HG03442 (cell line): ENCODE measurements at regions not wholly inside any gene's neighbourhood (a gene's known extent, or its start where the extent isn't known, plus 50 kb on each side); places are given as distances from the start of the nearest gene placed in this dataset.
A peak's percentile ranks its signal among the peaks of the same experiment; 100 is the strongest.

Experiments
- ATAC-seq: cut with Tn5 transposase; IDR thresholded peaks from one replicate; pipeline ENCODE4 v1.9.1; 2021; ENCODE audit warnings: mild to moderate bottlenecking, moderate library complexity; ENCODE audit not compliant: unreplicated experiment

DNA sequence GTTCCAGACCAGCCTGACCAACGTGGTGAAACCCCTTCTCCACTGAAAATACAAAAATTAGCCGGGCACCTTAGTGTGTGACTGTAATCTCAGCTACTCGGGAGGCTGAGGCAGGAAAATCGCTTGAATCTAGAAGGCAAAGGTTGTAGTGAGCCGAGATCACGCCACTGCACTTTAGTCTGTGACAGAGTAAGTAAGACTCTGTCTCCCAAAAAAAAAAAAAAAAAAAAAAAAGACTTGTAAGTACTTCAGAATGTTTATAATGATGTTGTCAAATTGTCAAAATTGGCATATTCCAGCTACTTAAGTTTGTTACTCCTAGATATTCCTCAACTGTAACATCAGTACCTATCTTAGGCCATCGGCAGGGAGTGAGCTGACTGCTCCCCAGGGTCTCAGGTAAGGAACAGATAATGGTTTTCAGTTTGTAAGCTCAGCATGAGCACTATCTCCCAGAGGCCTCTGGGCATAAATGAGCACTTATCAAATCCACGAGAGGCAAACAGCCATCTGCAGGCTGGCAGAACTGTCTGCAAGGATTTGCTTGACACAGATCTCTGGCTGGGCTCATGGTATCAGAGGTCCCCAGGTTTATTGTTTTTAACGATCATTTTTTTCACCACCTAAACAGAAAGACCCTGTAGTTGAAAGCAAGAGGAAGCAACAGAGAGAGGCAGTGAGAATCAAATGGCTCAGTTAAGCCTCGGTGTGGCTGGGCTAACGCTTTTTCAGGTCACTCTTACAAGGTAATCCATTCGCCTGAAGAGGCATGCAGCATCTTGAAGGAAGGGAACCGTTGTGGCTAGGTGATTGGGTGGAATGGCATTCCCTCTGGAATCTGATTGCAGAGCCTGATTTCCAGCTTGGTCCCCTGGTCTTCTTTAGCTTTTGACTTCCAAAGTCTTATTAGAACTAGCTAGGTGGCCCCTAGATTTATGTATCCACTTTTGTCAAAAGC lies 115.9 kb downstream of the LY86 start:
- no peak for ATAC-seq

DNA sequence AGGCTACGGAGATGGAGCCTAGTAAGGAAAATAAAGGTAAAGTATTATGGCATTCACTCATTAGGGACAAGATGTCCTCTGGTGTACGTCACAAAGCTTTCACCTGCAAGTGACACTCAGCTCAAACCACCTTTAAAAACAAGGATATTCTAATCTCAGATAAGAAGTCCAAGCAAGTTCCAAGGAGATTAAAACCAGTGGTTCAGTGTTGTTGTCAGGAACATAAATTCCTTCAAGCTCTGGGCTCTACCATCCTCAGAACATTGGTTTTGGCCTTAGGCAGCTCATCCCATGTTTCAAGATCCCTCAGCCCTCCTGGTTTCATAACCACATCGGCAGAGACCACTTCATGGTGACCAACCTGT lies 116.5 kb downstream of the LY86 start:
- no peak for ATAC-seq

DNA sequence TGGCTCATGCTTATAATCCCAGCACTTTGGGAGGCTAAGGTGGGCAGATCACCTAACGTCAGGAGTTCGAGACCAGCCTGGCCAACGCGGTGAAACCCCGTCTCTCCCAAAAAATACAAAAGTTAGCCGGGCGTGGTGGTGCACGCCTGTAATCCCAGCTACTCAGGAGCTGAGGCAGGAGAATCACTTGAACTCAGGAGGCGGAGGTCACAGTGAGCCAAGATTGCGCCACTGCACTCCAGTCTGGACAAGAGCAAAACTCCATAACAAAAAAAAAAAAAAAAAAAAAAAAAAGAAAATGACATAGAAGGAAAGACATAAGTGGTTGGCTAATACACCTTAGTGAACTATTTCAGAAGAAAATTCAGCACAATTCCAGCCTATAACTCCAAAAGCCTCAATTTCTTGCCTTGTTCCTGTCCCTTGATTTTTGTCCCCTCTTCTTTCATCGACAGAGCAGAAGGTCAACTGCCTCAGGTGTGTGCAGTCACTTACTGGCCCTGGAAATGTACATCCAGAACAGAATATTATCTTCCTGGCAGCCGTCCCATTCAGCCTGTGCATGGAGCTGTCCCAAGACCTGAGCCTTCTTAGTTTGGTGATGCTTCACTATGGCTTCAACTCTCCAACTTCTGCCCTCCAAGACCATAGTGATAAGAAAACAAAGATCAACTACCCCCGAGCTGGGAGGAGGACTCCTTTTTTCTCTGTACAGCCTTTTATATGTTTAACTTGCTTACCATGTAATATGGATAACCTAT lies 117.6 kb downstream of the LY86 start:
- no peak for ATAC-seq

DNA sequence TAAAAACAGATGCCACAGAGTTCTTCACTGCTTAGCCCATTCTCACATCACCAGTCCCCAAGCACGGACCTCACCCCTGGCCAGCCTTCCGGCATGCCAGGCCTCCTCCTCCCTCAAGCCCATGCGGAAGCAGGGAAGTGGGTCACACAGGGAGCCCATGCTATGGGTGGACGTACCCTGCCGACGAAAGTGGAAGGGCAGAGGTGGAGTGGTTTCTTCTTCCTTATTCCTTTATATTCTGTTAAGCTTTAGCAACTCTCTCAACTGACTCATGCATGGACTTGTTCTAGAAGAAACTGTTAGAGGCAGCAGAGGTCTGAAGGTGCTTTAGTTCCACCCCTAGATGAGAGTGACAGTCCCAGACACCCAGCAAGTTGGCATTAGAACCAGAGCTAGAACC lies 118.6 kb downstream of the LY86 start:
- no peak for ATAC-seq

DNA sequence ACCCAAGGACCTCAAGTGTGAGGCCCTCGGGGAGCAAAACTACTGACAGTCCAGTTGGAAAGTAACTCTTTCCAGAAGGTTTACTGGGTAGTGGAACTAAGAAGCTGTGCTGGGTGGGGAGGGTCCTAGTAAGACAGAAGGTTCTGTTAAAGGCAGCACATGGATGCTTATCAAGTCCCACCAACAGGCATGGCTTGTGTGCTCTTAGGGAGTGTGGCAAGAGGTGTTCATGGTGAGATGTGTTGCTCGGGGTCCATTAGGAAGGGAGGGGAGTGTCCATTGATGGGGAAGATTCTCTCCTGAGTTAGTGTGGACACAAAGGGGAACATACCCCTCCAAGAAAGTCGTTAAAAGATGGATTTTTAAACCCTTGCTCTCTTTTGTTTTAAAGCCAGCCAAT lies 120.6 kb downstream of the LY86 start:
- no peak for ATAC-seq

DNA sequence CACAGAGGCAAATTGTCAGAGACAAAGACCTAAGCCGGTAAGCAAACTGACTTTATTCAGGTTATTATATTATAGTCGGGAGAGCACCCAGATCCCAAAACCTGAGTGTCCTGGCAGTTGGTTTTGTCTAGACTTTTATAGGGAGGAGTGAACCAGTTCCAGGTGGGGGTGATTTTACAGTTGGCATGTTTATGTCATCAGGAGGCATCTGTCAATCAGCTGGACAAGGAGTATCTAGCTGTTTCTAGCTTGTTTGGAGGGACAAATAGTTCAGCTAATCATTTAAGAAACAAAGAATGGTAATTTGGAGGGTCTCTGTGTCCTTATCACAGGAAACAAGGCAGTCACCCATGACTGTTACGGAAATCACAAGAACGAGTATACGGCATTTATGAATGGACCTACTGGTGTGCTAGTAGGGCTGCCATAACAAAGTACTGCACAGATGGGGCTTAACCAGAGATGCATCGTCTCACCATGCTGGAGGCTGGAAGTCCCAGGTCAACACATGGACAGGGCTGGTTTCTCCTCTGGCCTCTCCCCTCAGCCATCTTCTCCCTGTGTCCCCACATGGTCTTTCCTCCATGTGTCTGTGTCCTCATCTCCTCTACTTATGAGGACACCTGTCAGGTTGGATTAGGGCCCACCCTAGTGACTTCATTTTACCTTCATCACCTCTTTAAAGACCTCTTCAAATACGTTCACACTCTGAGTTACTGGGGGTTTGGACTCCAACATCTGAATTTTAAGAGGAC lies 122.7 kb downstream of the LY86 start:
- no peak for ATAC-seq

DNA sequence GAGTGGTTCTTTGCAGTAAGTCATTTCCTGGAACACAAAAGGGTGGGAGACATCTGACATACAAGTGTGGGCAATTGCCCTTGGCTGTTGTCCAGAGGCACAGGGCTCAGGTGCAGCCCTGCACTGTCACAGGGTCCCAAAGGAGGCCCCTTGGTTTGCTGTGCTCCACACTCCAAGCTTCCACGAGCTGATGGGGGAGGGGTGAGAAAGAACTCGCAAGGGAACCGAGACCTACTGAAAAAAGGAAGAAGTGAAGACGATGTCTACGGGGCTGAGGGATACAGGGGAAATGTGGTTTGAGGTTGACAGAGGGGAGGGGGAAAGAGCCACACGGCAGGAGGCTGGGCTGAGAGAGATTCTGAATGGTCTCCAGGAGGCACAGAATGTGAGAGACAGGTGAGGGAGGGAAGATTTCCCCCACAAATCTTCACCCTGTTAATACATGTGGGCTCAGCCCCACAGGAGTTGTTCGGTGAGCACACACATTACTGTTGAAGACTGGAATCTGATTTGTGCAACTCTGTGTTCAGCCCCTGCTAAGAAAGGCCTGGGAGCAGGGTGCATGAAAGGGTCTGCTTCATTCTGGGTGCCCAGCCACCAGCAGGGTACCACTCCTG lies 123.4 kb downstream of the LY86 start:
- ATAC-seq: peak; percentile 70

DNA sequence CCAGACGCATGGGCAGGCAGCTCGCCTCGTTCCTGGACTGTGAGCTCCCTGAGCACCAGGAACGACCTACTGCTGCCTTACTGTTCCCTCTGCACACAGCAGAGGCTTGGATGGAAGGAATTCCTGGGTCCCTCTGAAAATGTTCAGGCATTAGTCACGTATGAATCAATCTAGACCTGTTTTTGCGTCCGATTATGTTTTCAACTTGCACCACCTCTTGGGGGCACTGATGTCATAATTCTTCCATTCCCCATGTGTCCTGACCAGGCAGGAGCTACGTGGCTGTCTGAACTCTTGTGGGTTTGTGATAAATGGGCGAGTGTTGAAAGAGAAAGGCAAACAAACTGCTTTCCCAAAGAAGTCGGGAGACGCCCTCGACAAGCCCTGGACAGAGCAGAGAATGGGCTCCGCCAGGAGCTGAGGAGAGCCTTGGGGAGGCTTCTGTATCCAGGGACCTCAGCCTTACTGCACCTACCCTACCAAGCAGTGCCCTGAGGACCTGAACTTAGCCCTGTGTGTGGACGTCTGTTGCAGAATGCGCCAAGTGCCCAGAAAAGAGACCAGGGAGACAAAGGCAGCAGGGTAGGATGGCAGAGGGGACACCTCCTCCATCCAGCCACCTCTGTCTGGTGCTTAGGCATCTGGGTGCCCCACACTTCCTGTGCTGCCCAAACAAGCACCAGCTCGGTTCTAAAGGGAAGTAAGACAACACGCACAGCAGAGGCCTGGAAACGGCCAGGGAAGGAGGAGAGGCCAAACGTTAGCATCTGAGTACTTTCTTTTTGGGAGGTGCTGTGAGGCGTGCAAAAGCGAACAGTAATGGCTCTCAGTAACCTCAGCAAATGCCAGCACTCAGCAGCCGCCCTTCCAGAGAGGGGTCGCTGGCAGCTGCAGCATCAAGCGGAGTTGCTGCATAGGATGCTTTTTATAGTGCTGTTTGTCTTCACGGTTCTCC lies 124.2 kb downstream of the LY86 start:
- ATAC-seq: peak; percentile 9

DNA sequence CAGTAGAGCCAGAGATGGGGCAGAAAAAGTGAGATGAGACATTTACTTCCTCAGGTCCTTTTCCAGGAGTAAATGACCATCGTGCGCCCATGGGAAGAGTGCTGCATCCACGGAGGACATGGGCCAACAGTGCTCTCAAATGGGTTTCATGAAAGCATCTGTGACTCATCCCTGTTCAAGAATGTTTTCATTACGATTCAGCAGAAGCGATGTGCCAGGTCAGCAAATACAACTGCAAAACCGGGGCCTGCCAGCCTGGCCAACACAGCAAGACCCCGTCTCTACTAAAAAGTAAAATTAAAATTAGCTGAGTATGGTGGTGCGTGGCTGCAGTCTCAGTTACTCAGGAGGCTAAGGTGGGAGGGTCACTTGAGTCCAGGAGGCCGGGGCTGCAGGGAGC lies 125.1 kb downstream of the LY86 start:
- no peak for ATAC-seq

DNA sequence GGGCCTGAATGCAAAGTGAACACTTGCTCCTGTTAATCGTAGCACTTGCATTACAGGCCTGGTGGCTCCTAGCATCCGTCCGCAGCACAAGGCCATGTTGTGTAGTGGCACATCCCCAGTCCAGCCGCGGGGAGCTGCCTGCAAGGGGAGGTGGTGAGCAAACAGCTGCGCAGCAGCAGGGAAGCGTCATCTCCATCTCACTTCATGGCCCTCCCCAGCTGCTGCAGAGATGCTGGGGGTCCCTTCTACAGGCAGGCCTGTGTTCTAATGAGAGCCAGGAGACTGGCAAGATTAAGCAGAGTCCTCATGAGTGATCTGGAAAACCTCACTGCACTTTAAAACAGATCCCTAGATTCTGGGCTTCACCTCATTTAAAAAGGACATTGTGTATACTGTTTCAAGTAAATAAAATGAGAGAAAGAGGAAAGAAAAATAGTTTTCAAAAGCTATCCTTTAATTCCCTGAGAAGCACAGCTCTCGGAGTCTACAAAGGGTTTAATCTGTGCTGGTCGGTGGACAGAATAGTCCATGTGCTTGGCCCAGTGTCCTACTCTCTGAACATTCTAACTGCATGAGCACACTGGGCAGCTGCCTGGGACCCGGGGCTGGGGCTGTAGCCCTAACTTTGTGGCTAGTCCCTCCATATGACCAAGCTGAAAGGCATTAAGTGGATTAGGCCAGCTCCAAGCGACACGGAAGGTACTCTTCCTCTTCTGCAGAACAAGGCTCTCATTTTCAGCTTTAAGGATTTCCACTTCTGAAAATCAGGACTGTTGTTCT lies 125.8 kb downstream of the LY86 start:
- ATAC-seq: no peak

DNA sequence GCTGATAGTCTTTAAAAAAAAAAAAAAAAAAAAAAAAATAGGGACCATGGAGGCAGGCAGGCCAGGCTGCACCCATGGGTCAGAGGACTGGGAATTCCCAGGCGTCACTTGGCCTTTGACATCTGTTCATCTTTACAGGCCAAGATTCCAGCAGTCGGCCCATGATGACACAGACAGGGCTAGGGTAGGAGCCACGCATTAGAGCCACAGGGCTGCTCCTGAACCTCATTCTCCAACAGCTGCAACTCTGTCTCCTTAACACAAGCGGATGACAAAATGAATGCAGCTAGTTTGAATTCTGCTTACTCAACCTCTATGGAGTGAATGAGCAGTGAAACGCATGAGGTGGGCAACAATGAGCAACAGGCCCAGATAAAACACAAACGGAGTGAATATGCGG lies 126.4 kb downstream of the LY86 start:
- ATAC-seq: no peak

DNA sequence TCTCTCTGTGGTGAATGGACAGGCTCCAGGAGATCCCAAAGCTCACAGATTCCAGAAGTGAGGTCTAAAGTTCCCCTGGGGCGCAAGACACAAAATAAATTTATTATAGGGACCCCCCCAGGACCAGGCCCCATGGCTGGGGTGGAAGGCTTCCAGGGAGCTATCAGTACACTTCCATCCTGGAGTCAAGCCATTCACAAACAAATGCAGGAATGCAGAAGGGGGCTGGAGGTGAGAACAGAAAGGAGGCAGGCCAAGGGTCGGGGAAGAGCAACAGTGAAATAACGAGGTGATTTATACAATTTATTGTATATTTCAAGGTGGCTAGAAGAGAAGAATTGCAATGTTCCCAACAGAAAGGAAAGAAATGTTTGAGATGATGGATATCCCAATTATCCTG lies 126.9 kb downstream of the LY86 start:
- ATAC-seq: no peak

DNA sequence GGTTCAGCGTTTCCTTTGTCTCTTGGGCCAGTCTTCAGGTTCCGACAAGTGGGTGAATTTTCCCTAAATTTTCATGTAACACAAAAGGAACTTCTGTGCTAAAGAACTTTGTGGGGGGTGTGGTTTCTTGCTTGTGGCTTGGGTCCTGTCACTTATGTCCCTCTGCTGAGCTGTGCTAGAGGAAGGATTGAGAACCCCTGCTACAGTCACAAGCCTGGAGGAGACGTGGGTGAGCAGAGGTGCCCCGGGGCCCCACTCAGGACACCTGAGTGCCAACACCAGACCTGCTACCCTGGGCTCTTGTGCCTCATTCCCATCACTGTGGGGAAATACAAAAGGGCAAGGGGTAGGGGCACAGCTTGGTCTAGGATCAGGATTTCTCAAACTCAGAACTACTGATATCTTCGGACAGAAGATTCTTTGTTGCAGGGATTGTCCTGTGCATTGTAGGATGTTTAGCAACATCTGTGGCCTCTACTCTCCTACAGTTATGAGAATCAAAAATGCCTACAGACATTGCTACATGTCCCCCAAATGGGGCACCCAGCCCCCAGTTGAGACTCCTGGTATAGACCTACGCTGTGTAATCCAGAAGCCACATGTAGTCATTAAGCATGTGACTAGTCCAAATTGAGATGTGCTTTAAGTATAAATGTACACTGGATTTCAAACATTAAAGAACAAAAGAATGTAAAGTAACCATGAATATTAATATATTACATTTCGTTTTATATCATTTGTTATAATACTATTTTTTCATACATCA lies 128.7 kb downstream of the LY86 start:
- no peak for ATAC-seq

DNA sequence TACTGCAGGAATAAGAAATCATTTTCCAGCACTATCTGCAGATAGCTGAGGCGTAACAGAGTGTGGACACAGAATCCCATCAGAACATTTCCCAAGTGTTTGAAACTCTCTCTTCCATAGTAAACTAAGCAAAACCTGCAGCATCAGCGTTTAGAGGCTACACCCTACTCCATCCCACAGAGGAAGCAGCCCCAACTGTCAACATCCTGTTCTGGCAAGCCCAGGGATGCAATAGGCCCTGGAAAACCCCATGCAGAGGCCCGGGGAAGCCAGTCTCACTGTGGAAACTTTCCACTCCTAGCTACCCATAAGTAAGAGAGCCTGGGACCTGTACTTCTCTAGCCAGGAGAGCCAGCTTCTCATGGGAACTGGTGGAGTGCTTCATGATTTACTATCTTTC lies 129.4 kb downstream of the LY86 start:
- no peak for ATAC-seq

DNA sequence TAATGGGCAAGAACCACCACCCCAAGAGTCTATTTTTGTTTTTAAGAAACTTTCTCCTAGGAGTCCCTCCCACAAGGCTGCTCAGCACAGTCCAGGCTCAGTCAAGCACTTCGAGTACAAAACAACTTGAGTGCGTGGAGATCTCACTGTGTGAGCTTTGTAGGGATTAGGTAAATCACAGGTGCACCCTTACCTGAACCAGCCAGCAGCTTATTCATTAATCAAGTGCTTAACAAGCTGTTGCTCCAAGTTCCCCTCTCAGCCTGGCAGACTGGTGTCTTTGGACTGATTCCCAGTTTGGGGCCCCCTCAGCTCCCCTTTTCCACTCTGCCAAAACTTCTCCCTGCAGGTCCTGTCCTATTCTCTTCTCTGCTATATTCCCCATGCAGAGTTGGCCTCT lies 133.1 kb downstream of the LY86 start:
- no peak for ATAC-seq

DNA sequence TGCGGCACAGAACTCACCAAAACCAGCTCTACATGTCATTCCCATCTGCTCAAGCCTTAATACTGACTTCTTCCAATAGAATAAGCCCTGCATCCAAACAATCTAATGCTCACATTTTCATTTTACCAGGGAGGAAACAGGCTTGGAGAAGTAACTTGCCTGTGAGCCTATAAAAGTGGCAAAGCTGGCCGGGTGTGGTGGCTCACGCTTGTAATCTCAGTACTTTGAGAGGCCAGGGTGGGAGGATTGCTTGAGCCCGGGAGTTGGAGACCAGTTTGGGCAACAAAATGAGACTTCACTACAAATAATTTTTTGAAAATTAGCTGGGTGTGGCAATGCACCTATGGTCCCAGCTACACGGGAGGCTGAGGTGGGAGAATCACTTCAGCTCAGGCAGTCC lies 133.7 kb downstream of the LY86 start:
- ATAC-seq: no peak

DNA sequence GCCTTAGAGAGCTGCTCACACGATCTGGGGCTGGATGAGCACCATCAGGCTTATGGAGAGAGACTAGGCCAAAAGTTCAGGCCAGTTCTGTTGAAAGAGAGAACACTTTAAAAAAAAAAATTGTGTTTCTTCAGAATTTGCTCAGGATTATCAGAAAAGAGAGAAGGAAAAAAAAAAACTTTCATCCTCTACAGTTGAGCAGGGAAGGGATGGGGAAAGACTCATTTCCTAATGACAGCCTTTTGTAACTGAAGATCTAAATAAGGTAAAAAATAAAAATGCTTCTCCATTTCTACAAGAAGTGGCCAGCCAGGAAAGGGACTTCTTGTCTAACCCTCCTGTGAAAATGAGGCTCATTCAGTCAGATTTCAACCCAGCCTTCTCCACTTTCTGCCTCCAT lies 134.8 kb downstream of the LY86 start:
- ATAC-seq: no peak

DNA sequence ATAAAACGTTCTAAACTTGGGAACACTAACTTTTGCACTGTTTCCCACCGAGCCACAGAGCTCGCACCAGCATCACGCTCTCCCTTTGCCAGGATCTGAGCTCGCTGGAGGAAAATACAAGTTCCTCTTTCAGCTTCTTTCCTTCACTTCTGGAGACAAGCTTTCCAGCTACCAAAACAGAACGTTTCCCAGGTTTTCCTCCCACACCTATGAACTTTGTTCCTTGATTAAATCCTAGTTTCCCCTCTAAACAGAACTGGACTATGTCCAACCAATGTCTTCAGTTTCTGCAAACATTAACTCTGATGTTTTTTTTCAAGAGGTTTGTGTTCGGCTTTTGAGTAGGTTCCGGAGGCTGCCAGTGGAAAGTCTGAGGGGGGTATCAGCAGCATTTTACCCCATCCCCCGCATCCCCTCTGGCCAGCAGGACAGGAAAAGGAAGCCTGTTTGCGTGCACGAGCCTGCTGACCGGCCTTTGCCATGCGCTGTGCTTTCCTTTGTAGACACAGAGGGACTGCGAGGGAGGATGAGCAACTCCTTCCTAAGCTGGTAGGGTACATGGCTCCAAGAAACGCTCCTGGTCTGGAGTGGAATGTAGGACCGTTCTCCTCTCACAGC lies 135.5 kb downstream of the LY86 start:
- ATAC-seq: no peak
